DOHH2 (cell line): ENCODE measurements at regions not wholly inside any gene's neighbourhood (a gene's known extent, or its start where the extent isn't known, plus 50 kb on each side); places are given as distances from the start of the nearest gene placed in this dataset.

ENCODE experiments used
- H3F3A ChIP-seq: fragments of 200-600 bp; sonication (generic), shearing (Covaris generic); 2 replicates; pipeline ENCODE4 v1.6.0; 2016; ENCODE audit warnings: antibody characterized with exemption, mild to moderate bottlenecking; ENCODE audit not compliant: control insufficient read depth, insufficient read depth
- H3K27ac ChIP-seq: fragments of 200-600 bp; sonication (generic); 2 replicates; pipeline ENCODE4 v1.5.1; 2014; ENCODE audit warnings: low read depth, mild to moderate bottlenecking, low read length, moderate library complexity
- H3K27me3 ChIP-seq: fragments of 200-600 bp; sonication (generic); 2 replicates; pipeline ENCODE4 v1.6.1; 2014; ENCODE audit warnings: mild to moderate bottlenecking, low read length, mixed read lengths; ENCODE audit not compliant: control insufficient read depth
- H3K36me3 ChIP-seq: fragments of 200-600 bp; sonication (generic); 2 replicates; pipeline ENCODE4 v1.6.1; 2014; ENCODE audit warnings: mild to moderate bottlenecking, low read length, moderate library complexity, mixed read lengths; ENCODE audit not compliant: control insufficient read depth
- H3K4me1 ChIP-seq: fragments of 200-600 bp; sonication (generic); 2 replicates; pipeline ENCODE4 v1.6.1; 2014; ENCODE audit warnings: mild to moderate bottlenecking, low read length, mixed read lengths; ENCODE audit not compliant: control insufficient read depth
- H3K4me2 ChIP-seq: fragments of 200-600 bp; sonication (generic); 2 replicates; pipeline ENCODE4 v1.6.0; 2014; ENCODE audit warnings: mild to moderate bottlenecking, low read length, moderate library complexity
- H3K4me3 ChIP-seq: fragments of 200-600 bp; sonication (generic); 2 replicates; pipeline ENCODE4 v1.5.1; 2014; ENCODE audit warnings: mild to moderate bottlenecking, low read length, mixed read lengths
- H3K79me2 ChIP-seq: fragments of 200-600 bp; sonication (generic); 2 replicates; pipeline ENCODE4 v1.6.1; 2014; ENCODE audit warnings: mild to moderate bottlenecking, low read length, mixed read lengths; ENCODE audit not compliant: control insufficient read depth
- H3K9me2 ChIP-seq: fragments of 200-600 bp; sonication (generic); replicated peaks from 2 replicates; pipeline ENCODE4 v1.6.1; 2014; ENCODE audit warnings: mild to moderate bottlenecking, low read length, mixed read lengths; ENCODE audit not compliant: control insufficient read depth
- H3K9me3 ChIP-seq: fragments of 200-600 bp; sonication (generic); 2 replicates; pipeline ENCODE4 v1.6.1; 2014; ENCODE audit warnings: antibody characterized with exemption, low read length, mixed read lengths; ENCODE audit not compliant: control insufficient read depth, insufficient read depth
- H4K20me1 ChIP-seq: fragments of 200-600 bp; sonication (generic); 2 replicates; pipeline ENCODE4 v1.6.0; 2014; ENCODE audit warnings: low read depth, mild to moderate bottlenecking, antibody characterized with exemption, low read length, moderate library complexity; ENCODE audit not compliant: control insufficient read depth, insufficient read depth
- CTCF ChIP-seq: fragments of 200-600 bp; sonication (generic); IDR thresholded peaks from one replicate; pipeline ENCODE4 v1.5.1; 2014; ENCODE audit warnings: antibody characterized with exemption, mild to moderate bottlenecking, low read depth, low read length; ENCODE audit not compliant: poor library complexity, severe bottlenecking
- EZH2phosphoT487 ChIP-seq: fragments of 200-600 bp; sonication (generic); IDR thresholded peaks from 2 replicates; pipeline ENCODE4 v1.6.1; 2017; ENCODE audit warnings: borderline replicate concordance, mild to moderate bottlenecking, antibody characterized with exemption, low read length, moderate library complexity, mixed read lengths

GRCh38 chr2:150050036-150050435 is 437.4 kb downstream of the RND3 start:
- H3K27ac ChIP-seq = no peak overlapping the region
- H4K20me1 ChIP-seq = no peaks in the 10 kb centered on the region
- H3K27me3 ChIP-seq = no peaks in the 10 kb centered on the region
- no peaks in the 10 kb centered on the region for H3K9me2 ChIP-seq
- no peaks in the 10 kb centered on the region for H3K4me1 ChIP-seq
- no peaks in the 10 kb centered on the region for H3K79me2 ChIP-seq
- H3K9me3 ChIP-seq = no peaks in the 10 kb centered on the region
- no peak overlapping the region for H3K4me2 ChIP-seq
- no peak overlapping the region for H3K4me3 ChIP-seq
- no peaks in the 10 kb centered on the region for H3F3A ChIP-seq
- no peaks in the 10 kb centered on the region for H3K36me3 ChIP-seq
- TF ChIP-seq CTCF (no peak), EZH2phosphoT487 (no peak)

- TF ChIP-seq CTCF = no peak
- TF ChIP-seq EZH2phosphoT487 = no peak
- Histone ChIP-seq H3K27me3 (no peaks in the 10 kb centered on the region), H3K4me3 (no peak overlapping the region), H4K20me1 (no peaks in the 10 kb centered on the region), H3K79me2 (no peaks in the 10 kb centered on the region), H3K27ac (no peak overlapping the region), H3K9me3 (no peaks in the 10 kb centered on the region), H3K4me1 (no peaks in the 10 kb centered on the region), H3K4me2 (no peak overlapping the region), H3K9me2 (no peaks in the 10 kb centered on the region), H3K36me3 (no peaks in the 10 kb centered on the region), H3F3A (no peaks in the 10 kb centered on the region)
These were observed 439.7 kb downstream of the RND3 start for GRCh38 chr2:150047620-150048222.

GRCh38 chr2:150046810-150047209 is 440.7 kb downstream of the RND3 start:
- no peaks in the 10 kb centered on the region for H3K27me3 ChIP-seq
- H3K4me2 ChIP-seq = no peak overlapping the region
- no peak overlapping the region for H3K27ac ChIP-seq
- no peaks in the 10 kb centered on the region for H3K4me1 ChIP-seq
- no peak overlapping the region for H3K4me3 ChIP-seq
- H3K79me2 ChIP-seq = no peaks in the 10 kb centered on the region
- H3K36me3 ChIP-seq = no peaks in the 10 kb centered on the region
- H4K20me1 ChIP-seq = no peaks in the 10 kb centered on the region
- no peaks in the 10 kb centered on the region for H3F3A ChIP-seq
- H3K9me3 ChIP-seq = no peaks in the 10 kb centered on the region
- TF ChIP-seq CTCF (no peak), EZH2phosphoT487 (no peak)
- H3K9me2 ChIP-seq = no peaks in the 10 kb centered on the region

- Histone ChIP-seq H3K9me2 (no peaks in the 10 kb centered on the region), H3K79me2 (no peaks in the 10 kb centered on the region), H4K20me1 (no peaks in the 10 kb centered on the region), H3K4me1 (no peaks in the 10 kb centered on the region), H3K27me3 (no peaks in the 10 kb centered on the region), H3K4me2 (no peak overlapping the region), H3K4me3 (no peak overlapping the region), H3K27ac (no peak overlapping the region), H3K9me3 (no peaks in the 10 kb centered on the region), H3K36me3 (no peaks in the 10 kb centered on the region), H3F3A (no peaks in the 10 kb centered on the region)
- TF ChIP-seq CTCF (no peak), EZH2phosphoT487 (no peak)
These were observed 441.3 kb downstream of the RND3 start for GRCh38 chr2:150046211-150046610.
